Left lung (tissue), 4 donors: ENCODE measurements at regions not wholly inside any gene's neighbourhood (a gene's known extent, or its start where the extent isn't known, plus 50 kb on each side); places are given as distances from the start of the nearest gene placed in this dataset.

Experiments
- ATAC-seq: fragments of 200-7000 bp; cut with Tn5 transposase; one replicate; pipeline ENCODE4 v1.9.1; 2020; ENCODE audit warnings: moderate library complexity
- DNase-seq, 4 donors: peaks; one replicate each; pipeline ENCODE4 v3.0.0-alpha.2; 2013 to 2020
- H3K27ac ChIP-seq, 2 donors: fragments of 200-600 bp; sonication (generic) in 1 of 2; one replicate each; pipeline versions ENCODE4 v1.5.0 to v1.8.0; 2020 to 2021
- H3K27me3 ChIP-seq, 2 donors: fragments of 200-600 bp; sonication (generic) in 1 of 2; one replicate each; pipeline versions ENCODE4 v1.5.0 to v1.8.0; 2020 to 2021
- H3K36me3 ChIP-seq, 2 donors: fragments of 200-600 bp; sonication (generic) in 1 of 2; one replicate each; pipeline versions ENCODE4 v1.5.0 to v1.8.0; 2020 to 2021
- H3K4me1 ChIP-seq, 2 donors: fragments of 200-600 bp; one replicate each; pipeline ENCODE4 v1.8.0; 2021
- H3K4me3 ChIP-seq, 2 donors: fragments of 200-600 bp; sonication (generic) in 1 of 2; one replicate each; pipeline versions ENCODE4 v1.5.0 to v1.8.0; 2020 to 2021; ENCODE audit warnings: mild to moderate bottlenecking in 1 of 2
- H3K9me3 ChIP-seq, 2 donors: fragments of 200-600 bp; sonication (generic) in 1 of 2; one replicate each; pipeline versions ENCODE4 v1.5.0 to v1.8.0; 2020 to 2021
- CTCF ChIP-seq, 2 donors: fragments of 200-600 bp; sonication (generic) in 1 of 2; IDR thresholded peaks; one replicate each; pipeline versions ENCODE4 v1.5.0 to v1.8.0; 2021; ENCODE audit warnings: antibody characterized with exemption in 2 of 2
- intact Hi-C, 2 donors: fragments of 100-400 bp; cut with DNase I; formaldehyde crosslinking; loops; one replicate each; pipeline versions ENCODE4 v1.11.2 to v1.14.2; 2022
- donor health status: DM: no; HTN: yes; CAD: no.
- donor health status: DM: no; HTN: no; CAD: no.

- no peaks in the 10 kb centered on the region for H3K27me3 ChIP-seq
- intact Hi-C loops: no loop called here
- TF ChIP-seq CTCF (IDR thresholded peaks at IDR 0.05): no peak
- ATAC-seq (peak; percentile 95), DNase-seq (no peak)
- H3K4me3 ChIP-seq: no peak overlapping the region
- no peaks in the 10 kb centered on the region for H3K36me3 ChIP-seq
- no peak overlapping the region for H3K27ac ChIP-seq
- H3K9me3 ChIP-seq: peaks cover 0 to 14% of the 10 kb centered on the region in 2 donors
- no peaks in the 10 kb centered on the region for H3K4me1 ChIP-seq
Observed at GRCh38 chr6:156487877-156488276, 289.3 kb upstream of the ARID1B start.

GRCh38 chr6:156485150-156485549, 292.0 kb upstream of the ARID1B start:
- H3K4me1 ChIP-seq: no peaks in the 10 kb centered on the region
- no peaks in the 10 kb centered on the region for H3K36me3 ChIP-seq
- H3K27ac ChIP-seq: no peak overlapping the region
- DNase-seq: no peak
- H3K4me3 ChIP-seq: no peak overlapping the region
- no peaks in the 10 kb centered on the region for H3K27me3 ChIP-seq
- no peak for TF ChIP-seq CTCF (IDR thresholded peaks at IDR 0.05)
- ATAC-seq: no peak
- H3K9me3 ChIP-seq: peaks cover 0 to 10% of the 10 kb centered on the region in 2 donors
- intact Hi-C loops: no loop called here

- Histone ChIP-seq H3K4me1 (no peaks in the 10 kb centered on the region), H3K4me3 (no peak overlapping the region), H3K36me3 (no peaks in the 10 kb centered on the region), H3K27ac (no peak overlapping the region), H3K27me3 (no peaks in the 10 kb centered on the region), H3K9me3 (no peaks in the 10 kb centered on the region)
- no peak for ATAC-seq
- intact Hi-C loops: no loop called here
- no peak for TF ChIP-seq CTCF (IDR thresholded peaks at IDR 0.05)
- DNase-seq: no peak
Observed at GRCh38 chr6:156474507-156475120, 302.6 kb upstream of the ARID1B start.

- Histone ChIP-seq H3K4me3 (no peak overlapping the region), H3K27me3 (no peaks in the 10 kb centered on the region), H3K4me1 (no peaks in the 10 kb centered on the region), H3K36me3 (no peaks in the 10 kb centered on the region), H3K9me3 (peaks cover 0 to 3% of the 10 kb centered on the region in 2 donors), H3K27ac (no peak overlapping the region)
- no peak for TF ChIP-seq CTCF (IDR thresholded peaks at IDR 0.05)
- intact Hi-C loops: no loop called here
- ATAC-seq: no peak
- no peak for DNase-seq
Observed at GRCh38 chr6:156471000-156471399, 306.2 kb upstream of the ARID1B start.

GRCh38 chr6:156464100-156464878, 312.9 kb upstream of the ARID1B start:
- DNase-seq (no peak), ATAC-seq (no peak)
- Histone ChIP-seq H3K4me1 (no peaks in the 10 kb centered on the region), H3K9me3 (peaks cover 0 to 3% of the 10 kb centered on the region in 2 donors), H3K4me3 (no peak overlapping the region), H3K27me3 (no peaks in the 10 kb centered on the region), H3K27ac (no peak overlapping the region), H3K36me3 (no peaks in the 10 kb centered on the region)
- intact Hi-C loops: no loop called here
- TF ChIP-seq CTCF (IDR thresholded peaks at IDR 0.05): no peak
